IPS-11a (cell line): ENCODE measurements at regions not wholly inside any gene's neighbourhood (a gene's known extent, or its start where the extent isn't known, plus 50 kb on each side); places are given as distances from the start of the nearest gene placed in this dataset.

ENCODE experiments used
- H3K4me3 ChIP-seq: one replicate; pipeline ENCODE4 v1.5.1; 2013; ENCODE audit warnings: low read depth, low read length, control low read depth

- H3K4me3 ChIP-seq = no peak overlapping the region
Observed at GRCh38 chr2:136408795-136409194, 290.8 kb upstream of the CXCR4 start.

DNA sequence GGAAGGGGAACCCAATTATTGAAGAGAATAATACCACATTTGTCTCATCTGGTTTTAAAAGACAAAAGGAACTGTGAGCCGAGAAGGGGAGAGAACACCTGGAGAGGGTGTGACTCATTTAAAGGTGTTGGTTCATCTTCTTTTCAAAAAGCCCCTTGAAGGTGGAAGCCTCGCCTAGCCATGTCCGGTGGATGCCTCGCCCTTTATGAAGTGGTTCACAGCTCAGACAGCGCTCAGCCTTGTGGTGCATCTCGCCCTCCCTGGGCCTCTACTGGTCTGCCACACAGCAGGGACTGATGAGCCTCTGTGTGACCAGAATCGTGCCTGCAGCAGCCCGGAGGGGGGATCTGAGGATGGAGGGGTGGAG lies 290.0 kb upstream of the CXCR4 start:
- no peak overlapping the region for H3K4me3 ChIP-seq

DNA sequence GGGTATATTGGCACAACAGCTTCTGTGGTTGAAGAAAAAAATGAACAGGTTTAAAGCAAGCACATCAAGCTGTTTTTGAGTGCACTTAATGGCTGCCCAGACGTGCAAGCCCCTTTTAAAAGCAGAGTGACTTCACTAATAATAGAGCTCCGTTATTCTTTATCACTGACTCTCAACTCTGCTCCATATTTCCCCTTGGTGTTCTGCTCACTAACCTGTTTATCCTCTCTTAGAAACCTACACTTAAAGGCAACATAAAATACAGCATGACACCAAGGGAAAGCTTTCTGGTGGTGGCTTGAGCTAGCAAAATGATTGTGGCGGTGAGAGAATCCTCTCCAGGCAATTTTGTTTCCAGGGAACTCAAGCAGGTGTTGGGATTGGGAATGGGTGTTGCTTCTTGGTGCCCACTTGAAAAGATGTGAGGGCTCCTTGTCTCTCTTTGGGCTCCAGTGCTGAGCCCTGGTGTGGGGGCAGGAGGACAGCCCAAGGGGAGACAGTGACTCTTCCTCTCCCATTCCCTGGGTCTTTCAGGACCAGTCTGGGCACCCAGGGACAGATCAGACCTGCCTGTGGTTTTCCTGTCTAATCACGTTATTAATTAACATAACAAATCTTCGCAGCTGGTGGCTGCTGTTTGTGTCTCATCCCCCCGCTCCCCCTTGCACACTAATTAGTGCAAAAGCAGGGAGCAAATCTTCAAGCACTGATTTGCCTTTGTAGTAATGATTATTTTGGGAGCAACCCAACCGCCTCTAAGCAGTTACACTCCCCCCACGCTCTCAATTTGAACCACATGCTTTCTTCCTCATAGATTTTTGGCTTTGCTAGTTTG lies 289.4 kb upstream of the CXCR4 start:
- H3K4me3 ChIP-seq = no peak overlapping the region

GRCh38 chr2:136404925-136405324 lies 287.0 kb upstream of the CXCR4 start:
- no peak overlapping the region for H3K4me3 ChIP-seq

DNA sequence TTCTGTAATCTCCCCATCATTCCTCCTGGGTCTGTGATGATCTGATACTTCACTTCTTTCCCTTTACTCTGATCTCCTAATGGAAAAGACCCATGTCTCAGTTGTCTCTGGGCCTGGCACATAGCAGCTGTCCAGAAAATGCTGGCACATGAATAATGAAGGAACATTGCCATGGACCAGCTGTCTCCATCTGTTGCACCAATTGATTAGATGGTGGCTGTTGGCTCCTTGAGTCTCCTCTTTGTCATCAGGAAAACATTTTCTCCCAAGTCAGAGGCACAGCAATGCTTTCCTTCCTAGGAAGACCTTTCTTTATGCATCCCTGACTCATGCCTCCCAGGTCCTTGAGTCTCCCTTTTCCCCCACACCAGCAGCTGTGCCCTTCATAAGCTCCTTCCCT lies 286.2 kb upstream of the CXCR4 start:
- H3K4me3 ChIP-seq = no peak overlapping the region

- no peak overlapping the region for H3K4me3 ChIP-seq
Observed at GRCh38 chr2:136402281-136402680, 284.3 kb upstream of the CXCR4 start.

GRCh38 chr2:136399667-136400289 lies 281.8 kb upstream of the CXCR4 start:
- no peak overlapping the region for H3K4me3 ChIP-seq

GRCh38 chr2:136395582-136395981 lies 277.6 kb upstream of the CXCR4 start:
- H3K4me3 ChIP-seq = no peak overlapping the region

DNA sequence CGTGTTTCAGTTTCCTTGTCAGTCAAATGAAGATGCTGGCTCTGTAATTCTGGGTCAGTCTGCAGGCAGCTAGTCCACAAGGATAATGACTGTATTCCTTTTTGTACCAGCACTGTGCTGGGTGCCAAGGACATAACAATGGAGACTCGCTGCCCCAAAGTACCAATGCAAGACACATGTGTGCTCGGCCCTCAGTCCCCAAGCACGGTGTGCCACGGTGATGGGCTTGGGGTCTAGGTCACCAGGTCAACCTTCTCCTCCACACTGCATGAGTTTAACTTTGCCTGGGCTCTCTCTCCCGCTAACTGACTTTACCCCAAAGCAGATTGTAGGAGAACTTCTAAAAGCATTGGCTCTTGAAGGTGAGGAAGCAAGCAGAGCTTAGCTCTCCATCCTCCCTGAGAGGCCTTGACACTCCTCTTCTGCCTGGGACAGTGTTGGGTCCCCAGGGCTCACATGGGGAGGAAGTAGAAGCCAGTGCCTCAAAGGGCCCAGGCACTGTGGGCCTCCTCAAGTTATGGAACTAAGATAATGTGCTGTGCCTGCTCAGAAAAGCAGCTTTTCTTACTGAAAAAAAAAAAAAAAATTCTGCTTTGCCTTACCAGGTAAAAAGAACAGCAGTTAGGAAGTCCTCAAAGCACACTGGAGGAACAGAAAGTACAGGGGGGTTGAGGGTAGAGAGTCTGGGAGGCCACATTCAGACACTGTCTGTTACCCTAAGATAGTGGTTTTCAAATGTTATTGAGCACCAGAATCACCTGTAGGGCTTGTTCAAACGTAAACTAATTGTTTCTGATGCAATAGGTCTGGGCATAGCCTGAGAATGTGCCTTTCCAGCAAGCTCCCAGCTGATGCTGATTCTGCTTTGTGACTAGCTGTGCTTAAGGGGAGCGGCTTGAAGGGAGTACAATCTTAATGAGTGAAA lies 276.4 kb upstream of the CXCR4 start:
- H3K4me3 ChIP-seq = no peak overlapping the region

- H3K4me3 ChIP-seq = no peak overlapping the region
Observed at GRCh38 chr2:136393514-136393913, 275.6 kb upstream of the CXCR4 start.

- H3K4me3 ChIP-seq = no peak overlapping the region
Observed at GRCh38 chr2:136392897-136393505, 275.1 kb upstream of the CXCR4 start.

DNA sequence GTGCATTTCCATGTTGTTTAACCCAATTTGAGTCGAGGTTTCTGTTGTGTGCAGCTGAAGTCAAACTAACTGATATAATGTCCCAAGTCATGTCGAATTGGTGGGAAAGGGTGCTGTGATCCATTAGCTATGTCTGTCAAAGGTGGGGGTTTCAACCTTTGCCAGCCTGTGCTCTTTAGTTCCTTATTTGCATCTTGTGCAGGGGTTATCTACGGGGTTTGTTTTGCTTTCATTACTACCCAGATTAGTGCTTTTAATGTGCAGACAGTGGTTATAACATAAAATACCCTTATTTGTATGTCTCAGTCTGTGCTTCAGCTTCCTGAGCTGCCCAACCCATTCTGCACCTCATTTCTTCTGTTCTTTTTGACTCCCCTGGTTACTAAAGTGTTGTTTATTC lies 271.9 kb upstream of the CXCR4 start:
- no peak overlapping the region for H3K4me3 ChIP-seq

DNA sequence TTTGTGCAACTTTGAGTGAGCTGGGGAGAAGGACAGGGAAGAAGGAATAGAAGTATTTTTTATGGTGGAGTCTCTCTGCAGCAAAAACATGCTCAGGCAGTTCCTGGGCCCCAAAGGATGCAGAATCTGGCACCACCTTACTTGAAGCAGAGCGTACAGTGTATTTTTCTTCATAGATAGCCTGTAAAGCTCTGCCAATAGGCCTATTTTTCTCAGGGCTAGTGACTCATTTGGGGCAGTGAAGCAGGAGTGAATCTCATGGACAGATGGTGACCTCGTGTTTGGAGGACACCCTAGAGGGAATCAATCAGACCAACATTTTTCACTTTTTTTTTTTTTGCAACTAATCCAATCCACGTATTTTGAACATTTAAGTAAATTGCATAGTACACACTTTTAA lies 268.1 kb upstream of the CXCR4 start:
- no peak overlapping the region for H3K4me3 ChIP-seq

- H3K4me3 ChIP-seq = no peak overlapping the region
Observed at GRCh38 chr2:136384531-136385303, 266.8 kb upstream of the CXCR4 start.

- H3K4me3 ChIP-seq = no peak overlapping the region
Observed at GRCh38 chr2:136383167-136383566, 265.2 kb upstream of the CXCR4 start.

- no peak overlapping the region for H3K4me3 ChIP-seq
Observed at GRCh38 chr2:136381722-136382633, 264.0 kb upstream of the CXCR4 start.

DNA sequence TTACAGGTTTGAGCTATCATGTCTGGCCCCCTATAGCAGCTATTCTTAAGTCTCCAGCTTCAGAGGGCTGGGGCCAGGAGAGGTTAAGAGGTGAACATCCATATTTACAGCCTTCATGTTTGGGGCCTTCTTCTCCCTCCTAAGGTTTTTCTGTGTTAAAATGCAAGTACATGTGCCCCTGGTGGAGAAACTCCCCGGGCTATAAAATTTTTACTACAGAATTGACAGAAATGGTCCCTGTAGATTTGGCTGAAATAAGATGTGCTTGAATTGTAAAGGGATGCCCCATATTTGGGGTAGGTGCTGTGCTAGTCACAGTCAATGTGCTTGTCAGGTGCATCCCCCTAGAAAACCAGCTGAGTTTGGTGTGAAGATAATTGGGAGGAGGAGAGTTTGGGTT lies 263.3 kb upstream of the CXCR4 start:
- no peak overlapping the region for H3K4me3 ChIP-seq

DNA sequence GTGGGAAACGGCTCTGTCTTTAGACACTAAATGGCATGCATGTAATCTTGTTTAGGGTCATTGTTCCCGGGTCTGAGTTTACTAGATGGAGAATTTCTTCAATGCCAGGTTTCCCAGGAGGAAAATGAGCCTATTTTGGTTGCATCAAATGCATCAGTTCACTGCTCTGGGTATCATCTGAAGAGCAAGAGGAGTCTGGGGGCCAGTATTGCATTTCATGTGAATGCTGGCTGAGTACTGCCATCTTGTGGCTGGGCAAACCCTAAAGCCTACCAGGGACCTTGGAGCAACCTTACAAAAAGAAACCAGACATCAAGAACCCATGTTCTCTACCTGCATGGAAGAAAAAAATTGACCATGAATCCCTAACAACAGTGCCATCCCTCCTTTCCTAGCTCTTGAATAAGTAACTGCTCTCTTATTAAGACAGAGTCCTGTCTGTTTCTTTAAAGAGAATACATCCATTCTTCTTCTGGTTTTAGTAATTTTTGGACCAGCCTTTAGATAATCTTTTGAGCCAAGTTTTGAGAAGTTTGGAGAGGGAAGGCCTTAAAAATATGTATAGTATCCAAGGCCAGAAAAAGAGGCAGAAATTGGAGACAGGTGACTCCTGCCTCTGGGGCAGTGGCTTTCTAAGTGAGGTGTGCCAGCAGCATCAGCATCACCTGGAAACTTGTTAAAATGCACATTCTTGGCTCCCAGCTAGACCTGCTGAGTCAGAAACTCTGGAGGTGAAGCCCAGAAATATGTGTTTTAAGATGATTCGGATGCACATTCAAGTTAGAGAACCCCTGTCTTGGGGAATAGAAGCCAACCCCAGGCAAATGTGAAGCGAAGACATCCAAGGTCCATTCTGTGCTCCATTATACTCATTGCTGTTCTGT lies 261.0 kb upstream of the CXCR4 start:
- H3K4me3 ChIP-seq = no peak overlapping the region
